CD14-positive monocyte (primary cell): ENCODE measurements at regions not wholly inside any gene's neighbourhood (a gene's known extent, or its start where the extent isn't known, plus 50 kb on each side); places are given as distances from the start of the nearest gene placed in this dataset.

ENCODE experiments used
- DNase-seq, 3 donors: peaks; one replicate each; pipeline ENCODE4 v3.0.0-alpha.2; 2011 to 2022
- H2AFZ ChIP-seq: 2 replicates; pipeline ENCODE4 v1.6.0; 2012; ENCODE audit warnings: mild to moderate bottlenecking, low read depth, low read length, inconsistent platforms; ENCODE audit not compliant: insufficient read depth, poor library complexity, severe bottlenecking
- H3K27ac ChIP-seq, 2 donors: 1 replicate in 1 of 2; 2 replicates in 1 of 2; pipeline ENCODE4 v1.5.1; 2012 to 2013; ENCODE audit warnings: low read length in 2 of 2, control low read depth in 1 of 2, inconsistent platforms in 1 of 2, low read depth in 1 of 2, mild to moderate bottlenecking in 1 of 2
- H3K27me3 ChIP-seq, 2 donors: one replicate each; pipeline versions ENCODE4 v1.6.0 to v1.6.1; 2011 to 2013; ENCODE audit warnings: low read length in 2 of 2; ENCODE audit not compliant: control insufficient read depth in 2 of 2, insufficient read depth in 2 of 2
- H3K36me3 ChIP-seq, 2 donors: replicated peaks in 1 of 2; 1 replicate in 1 of 2; 2 replicates in 1 of 2; pipeline versions ENCODE4 v1.5.1 to v1.6.1; 2012 to 2013; ENCODE audit warnings: low read length in 2 of 2, control low read depth in 1 of 2, inconsistent platforms in 1 of 2, mild to moderate bottlenecking in 1 of 2; ENCODE audit not compliant: insufficient read depth in 2 of 2, control insufficient read depth in 1 of 2
- H3K4me1 ChIP-seq, 2 donors: 1 replicate in 1 of 2; 2 replicates in 1 of 2; pipeline versions ENCODE4 v1.5.1 to v1.6.1; 2012 to 2013; ENCODE audit warnings: low read length in 2 of 2, control low read depth in 1 of 2, inconsistent platforms in 1 of 2, mild to moderate bottlenecking in 1 of 2, moderate library complexity in 1 of 2; ENCODE audit not compliant: insufficient read depth in 2 of 2, control insufficient read depth in 1 of 2
- H3K4me2 ChIP-seq: replicated peaks from 2 replicates; pipeline ENCODE3; 2012; ENCODE audit warnings: low read length, moderate library complexity, mild to moderate bottlenecking; ENCODE audit not compliant: poor library complexity, severe bottlenecking; ENCODE audit errors: extremely low read depth
- H3K4me3 ChIP-seq, 3 experiments: fragments of 200-600 bp in 1 of 3; sonication (generic) in 1 of 3; replicated peaks in 1 of 3; 1 replicate in 2 of 3; 2 replicates in 1 of 3; pipeline ENCODE4 v1.5.1; 2011 to 2013; ENCODE audit warnings: low read length in 3 of 3, mild to moderate bottlenecking in 3 of 3, control low read depth in 2 of 3, low read depth in 2 of 3, inconsistent platforms in 1 of 3, moderate library complexity in 1 of 3
- H3K79me2 ChIP-seq: 2 replicates; pipeline ENCODE4 v1.6.0; 2012; ENCODE audit warnings: mild to moderate bottlenecking, control low read depth, inconsistent platforms, low read length, moderate library complexity; ENCODE audit not compliant: insufficient read depth
- H3K9ac ChIP-seq: 2 replicates; pipeline ENCODE4 v1.6.0; 2017; ENCODE audit warnings: low read length, mild to moderate bottlenecking; ENCODE audit not compliant: insufficient read depth, poor library complexity, severe bottlenecking
- H3K9me3 ChIP-seq, 2 donors: replicated peaks in 1 of 2; 1 replicate in 1 of 2; 2 replicates in 1 of 2; pipeline versions ENCODE4 v1.5.1 to v1.6.1; 2012 to 2013; ENCODE audit warnings: low read length in 2 of 2, control low read depth in 1 of 2; ENCODE audit not compliant: control insufficient read depth in 1 of 2, insufficient read depth in 1 of 2
- H4K20me1 ChIP-seq: 2 replicates; pipeline ENCODE4 v1.6.0; 2012; ENCODE audit warnings: mild to moderate bottlenecking, low read length, control low read depth, moderate library complexity; ENCODE audit not compliant: insufficient read depth
- H3K27ac Mint-ChIP-seq, 7 donors: one replicate each; pipeline ENCODE4 v1.8.0; 2020; ENCODE audit warnings: mild to moderate bottlenecking in 7 of 7, mixed read lengths in 7 of 7, moderate library complexity in 6 of 7, inconsistent platforms in 2 of 7
- H3K27me3 Mint-ChIP-seq, 3 donors: one replicate each; pipeline ENCODE4 v1.8.0; 2021 to 2022; ENCODE audit warnings: low read depth in 3 of 3, mild to moderate bottlenecking in 3 of 3, mixed read lengths in 3 of 3, moderate library complexity in 3 of 3, inconsistent platforms in 1 of 3
- H3K36me3 Mint-ChIP-seq, 2 donors: one replicate each; pipeline ENCODE4 v1.8.0; 2020; ENCODE audit warnings: mixed read lengths in 2 of 2, inconsistent platforms in 1 of 2, mild to moderate bottlenecking in 1 of 2
- H3K4me1 Mint-ChIP-seq: one replicate; pipeline ENCODE4 v1.8.0; 2020; ENCODE audit warnings: mild to moderate bottlenecking, mixed read lengths
- H3K4me3 Mint-ChIP-seq, 2 donors: one replicate each; pipeline ENCODE4 v1.8.0; 2020; ENCODE audit warnings: mild to moderate bottlenecking in 2 of 2, mixed read lengths in 2 of 2, moderate library complexity in 1 of 2
- H3K9me3 Mint-ChIP-seq, 7 donors: one replicate each; pipeline ENCODE4 v1.8.0; 2020 to 2022; ENCODE audit warnings: mixed read lengths in 7 of 7, mild to moderate bottlenecking in 6 of 7, moderate library complexity in 6 of 7, inconsistent platforms in 2 of 7
- WGBS: methylation state at CpG from one replicate; pipeline ENCODE4 v1.1.5; 2013; ENCODE audit warnings: missing lambda C conversion rate; ENCODE audit not compliant: insufficient coverage; 5-methylcytosine and 5-hydroxymethylcytosine counted together
- intact Hi-C, 2 donors: fragments of 100-400 bp; cut with micrococcal nuclease; formaldehyde crosslinking; loops; one replicate each; pipeline versions ENCODE4 v1.15.0 to v1.15.1; 2023
- TF ChIP-seq, protein P1 (sequence below): fragments of 200-600 bp; IDR thresholded peaks from one replicate; pipeline ENCODE4 v1.8.0; 2022; ENCODE audit warnings: antibody characterized with exemption, mild to moderate bottlenecking

GRCh38 chr1:195520757-195521156 is 1087.5 kb downstream of the KCNT2 start:
- H3K27ac Mint-ChIP-seq = no peak overlapping the region
- TF ChIP-seq, protein P1, sequence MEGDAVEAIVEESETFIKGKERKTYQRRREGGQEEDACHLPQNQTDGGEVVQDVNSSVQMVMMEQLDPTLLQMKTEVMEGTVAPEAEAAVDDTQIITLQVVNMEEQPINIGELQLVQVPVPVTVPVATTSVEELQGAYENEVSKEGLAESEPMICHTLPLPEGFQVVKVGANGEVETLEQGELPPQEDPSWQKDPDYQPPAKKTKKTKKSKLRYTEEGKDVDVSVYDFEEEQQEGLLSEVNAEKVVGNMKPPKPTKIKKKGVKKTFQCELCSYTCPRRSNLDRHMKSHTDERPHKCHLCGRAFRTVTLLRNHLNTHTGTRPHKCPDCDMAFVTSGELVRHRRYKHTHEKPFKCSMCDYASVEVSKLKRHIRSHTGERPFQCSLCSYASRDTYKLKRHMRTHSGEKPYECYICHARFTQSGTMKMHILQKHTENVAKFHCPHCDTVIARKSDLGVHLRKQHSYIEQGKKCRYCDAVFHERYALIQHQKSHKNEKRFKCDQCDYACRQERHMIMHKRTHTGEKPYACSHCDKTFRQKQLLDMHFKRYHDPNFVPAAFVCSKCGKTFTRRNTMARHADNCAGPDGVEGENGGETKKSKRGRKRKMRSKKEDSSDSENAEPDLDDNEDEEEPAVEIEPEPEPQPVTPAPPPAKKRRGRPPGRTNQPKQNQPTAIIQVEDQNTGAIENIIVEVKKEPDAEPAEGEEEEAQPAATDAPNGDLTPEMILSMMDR = no peak
- Histone ChIP-seq H3K27me3 (no peaks in the 10 kb centered on the region), H2AFZ (no peak overlapping the region), H3K4me2 (no peak overlapping the region), H3K4me1 (no peaks in the 10 kb centered on the region), H3K9ac (no peak overlapping the region), H3K9me3 (peaks cover 6 to 18% of the 10 kb centered on the region in 2 donors), H3K27ac (no peak overlapping the region), H3K79me2 (no peaks in the 10 kb centered on the region), H3K36me3 (no peaks in the 10 kb centered on the region), H3K4me3 (no peak overlapping the region), H4K20me1 (no peaks in the 10 kb centered on the region)
- no peak overlapping the region for H3K4me3 Mint-ChIP-seq
- H3K4me1 Mint-ChIP-seq = no peaks in the 10 kb centered on the region
- 60% methylated on average over 1 of the region's 3 CpGs for WGBS
- H3K27me3 Mint-ChIP-seq = no peaks in the 10 kb centered on the region
- no peaks in the 10 kb centered on the region for H3K36me3 Mint-ChIP-seq
- peaks cover 2 to 14% (median 5%) of the 10 kb centered on the region in 7 donors for H3K9me3 Mint-ChIP-seq
- no peak for DNase-seq
- intact Hi-C loops = no loop called here

DNA sequence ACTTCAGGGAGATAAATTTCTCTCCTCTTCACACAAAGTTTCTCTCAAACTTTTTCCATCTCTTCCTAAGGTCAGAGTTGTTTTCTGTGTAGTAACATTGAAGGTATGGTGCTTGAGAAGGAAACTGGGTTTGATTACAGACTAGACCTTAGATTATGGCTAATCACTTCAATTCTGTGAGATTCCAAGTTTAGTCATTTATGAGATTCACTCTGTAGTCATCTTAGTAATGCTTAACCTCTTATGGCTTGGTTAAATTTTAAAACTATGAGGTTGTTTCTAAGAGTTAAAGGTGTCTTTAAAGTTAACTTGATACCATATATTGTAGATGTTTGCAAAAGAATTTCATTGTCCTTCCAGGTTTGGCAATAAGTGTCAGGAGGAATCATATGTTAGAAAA is 1092.2 kb downstream of the KCNT2 start:
- Histone ChIP-seq H3K9me3 (peaks cover 6 to 19% of the 10 kb centered on the region in 2 donors), H3K27me3 (no peaks in the 10 kb centered on the region), H3K9ac (no peak overlapping the region), H3K36me3 (no peaks in the 10 kb centered on the region), H3K4me2 (no peak overlapping the region), H4K20me1 (no peaks in the 10 kb centered on the region), H3K79me2 (no peaks in the 10 kb centered on the region), H3K27ac (no peak overlapping the region), H3K4me3 (no peak overlapping the region), H3K4me1 (no peaks in the 10 kb centered on the region), H2AFZ (no peak overlapping the region)
- no peaks in the 10 kb centered on the region for H3K27me3 Mint-ChIP-seq
- TF ChIP-seq, protein P1 = no peak
- DNase-seq = no peak
- no peak overlapping the region for H3K4me3 Mint-ChIP-seq
- intact Hi-C loops = no loop called here
- peaks cover 0 to 10% (median 4%) of the 10 kb centered on the region in 7 donors for H3K9me3 Mint-ChIP-seq
- H3K27ac Mint-ChIP-seq = no peak overlapping the region
- H3K4me1 Mint-ChIP-seq = no peaks in the 10 kb centered on the region
- no peaks in the 10 kb centered on the region for H3K36me3 Mint-ChIP-seq
